Endothelial cell of umbilical vein (primary cell): ENCODE measurements at regions not wholly inside any gene's neighbourhood (a gene's known extent, or its start where the extent isn't known, plus 50 kb on each side); places are given as distances from the start of the nearest gene placed in this dataset.

ENCODE experiments used
- CTCF ChIP-seq, 2 donors: IDR thresholded peaks; 1 replicate in 1 of 2; 2 replicates in 1 of 2; pipeline ENCODE4 v1.5.1; 2011; ENCODE audit warnings: low read length in 2 of 2, mild to moderate bottlenecking in 2 of 2, moderate library complexity in 2 of 2, control low read depth in 1 of 2, inconsistent platforms in 1 of 2, low read depth in 1 of 2; ENCODE audit not compliant: insufficient read depth in 1 of 2; ENCODE audit errors: extremely low read depth in 1 of 2
- EZH2 ChIP-seq: IDR thresholded peaks from 2 replicates; pipeline ENCODE4 v1.6.1; 2012; ENCODE audit warnings: borderline replicate concordance, low read depth, mild to moderate bottlenecking, moderate library complexity, low read length, inconsistent platforms; ENCODE audit not compliant: severe bottlenecking
- FOS ChIP-seq: IDR thresholded peaks from 2 replicates; pipeline ENCODE4 v1.6.1; 2011; ENCODE audit warnings: mild to moderate bottlenecking, low read length, moderate library complexity, borderline replicate concordance; ENCODE audit not compliant: insufficient read depth

- TF ChIP-seq CTCF (IDR thresholded peaks at IDR 0.05; ENCODE audit: extremely low read depth in 1 of 2, insufficient read depth in 1 of 2, low read depth in 1 of 2, low read length in 2 of 2) (no peak), EZH2 (no peak), FOS (no peak)
Observed at GRCh38 chr1:30474818-30475200, 248.6 kb downstream of the MATN1 start.
